Keratinocyte (primary cell): ENCODE measurements at regions not wholly inside any gene's neighbourhood (a gene's known extent, or its start where the extent isn't known, plus 50 kb on each side); places are given as distances from the start of the nearest gene placed in this dataset.

Experiments used
- DNase-seq: peaks from one replicate; pipeline ENCODE4 v3.0.0-alpha.2; 2011; ENCODE audit warnings: low read depth, missing footprints, low spot score
- FAIRE-seq: peaks from 2 replicates; lab custom pipeline; 2011; peaks lifted over from hg19 to GRCh38; lab: Jason Lieb, UNC
- H2AFZ ChIP-seq: 2 replicates; pipeline ENCODE4 v1.6.0; 2012; ENCODE audit warnings: low read length, control low read depth, inconsistent platforms; ENCODE audit not compliant: control insufficient read depth
- H3K27ac ChIP-seq: 2 replicates; pipeline ENCODE4 v1.5.1; 2011; ENCODE audit warnings: low read length; ENCODE audit not compliant: control insufficient read depth, insufficient read depth
- H3K27me3 ChIP-seq: 3 replicates; pipeline ENCODE4 v1.6.0; 2011; ENCODE audit warnings: low read length; ENCODE audit not compliant: control insufficient read depth, insufficient read depth; ENCODE audit errors: extremely low read depth
- H3K36me3 ChIP-seq, 2 experiments: 2 replicates in 1 of 2; 3 replicates in 1 of 2; pipeline ENCODE4 v1.5.1; 2011; ENCODE audit warnings: low read length in 2 of 2, mild to moderate bottlenecking in 1 of 2; ENCODE audit not compliant: control insufficient read depth in 2 of 2, insufficient read depth in 2 of 2; ENCODE audit errors: extremely low read depth in 1 of 2
- H3K4me1 ChIP-seq: 3 replicates; pipeline ENCODE4 v1.5.1; 2011; ENCODE audit warnings: low read length; ENCODE audit not compliant: control insufficient read depth, insufficient read depth; ENCODE audit errors: extremely low read depth
- H3K4me2 ChIP-seq: 3 replicates; pipeline ENCODE4 v1.6.0; 2011; ENCODE audit warnings: low read depth, low read length; ENCODE audit not compliant: control insufficient read depth, insufficient read depth; ENCODE audit errors: extremely low read depth
- H3K4me3 ChIP-seq, 3 experiments: fragments of 200-600 bp in 1 of 3; sonication (generic) in 1 of 3; 2 replicates in 2 of 3; 3 replicates in 1 of 3; pipeline ENCODE4 v1.5.1; 2011 to 2016; ENCODE audit warnings: low read length in 3 of 3, mild to moderate bottlenecking in 3 of 3, control low read depth in 2 of 3, inconsistent platforms in 1 of 3, low read depth in 1 of 3, mixed read lengths in 1 of 3, mixed run types in 1 of 3, moderate library complexity in 1 of 3; ENCODE audit not compliant: control insufficient read depth in 2 of 3, insufficient read depth in 2 of 3; ENCODE audit errors: extremely low read depth in 1 of 3
- H3K79me2 ChIP-seq: 2 replicates; pipeline ENCODE4 v1.6.0; 2012; ENCODE audit warnings: low read length; ENCODE audit not compliant: control insufficient read depth, insufficient read depth
- H3K9ac ChIP-seq: 3 replicates; pipeline ENCODE4 v1.6.0; 2011; ENCODE audit warnings: low read length; ENCODE audit not compliant: control insufficient read depth, insufficient read depth; ENCODE audit errors: extremely low read depth
- H3K9me1 ChIP-seq: 3 replicates; pipeline ENCODE4 v1.6.0; 2011; ENCODE audit warnings: low read length; ENCODE audit not compliant: control insufficient read depth, insufficient read depth; ENCODE audit errors: extremely low read depth
- H3K9me3 ChIP-seq: 2 replicates; pipeline ENCODE4 v1.5.1; 2012; ENCODE audit warnings: low read depth, low read length; ENCODE audit not compliant: control insufficient read depth
- H4K20me1 ChIP-seq: 3 replicates; pipeline ENCODE4 v1.6.0; 2011; ENCODE audit warnings: low read length; ENCODE audit not compliant: control insufficient read depth, insufficient read depth; ENCODE audit errors: extremely low read depth
- EZH2 ChIP-seq: IDR thresholded peaks from one replicate; pipeline ENCODE4 v1.6.1; 2012; ENCODE audit warnings: inconsistent platforms, mild to moderate bottlenecking, low read length, moderate library complexity
- dilution Hi-C: fragments of 300-500 bp; cut with MboI; formaldehyde crosslinking; loops from one replicate; pipeline ENCODE4 v1.7.0; 2020; ENCODE audit warnings: low sequenced_read_pairs; ENCODE audit not compliant: extremely low pct_ligation_motif_present
- TF ChIP-seq, protein P1 (sequence below), 3 experiments: IDR thresholded peaks in 1 of 3; conservative IDR thresholded peaks in 1 of 3; optimal IDR thresholded peaks in 1 of 3; 2 replicates in 2 of 3; 3 replicates in 1 of 3; pipeline versions ENCODE3 to v1.5.1; 2011; ENCODE audit warnings: low read length in 3 of 3, mild to moderate bottlenecking in 3 of 3, moderate library complexity in 2 of 3, control low read depth in 1 of 3, inconsistent platforms in 1 of 3; ENCODE audit not compliant: insufficient read depth in 2 of 3; ENCODE audit errors: extremely low read depth in 1 of 3

DNA sequence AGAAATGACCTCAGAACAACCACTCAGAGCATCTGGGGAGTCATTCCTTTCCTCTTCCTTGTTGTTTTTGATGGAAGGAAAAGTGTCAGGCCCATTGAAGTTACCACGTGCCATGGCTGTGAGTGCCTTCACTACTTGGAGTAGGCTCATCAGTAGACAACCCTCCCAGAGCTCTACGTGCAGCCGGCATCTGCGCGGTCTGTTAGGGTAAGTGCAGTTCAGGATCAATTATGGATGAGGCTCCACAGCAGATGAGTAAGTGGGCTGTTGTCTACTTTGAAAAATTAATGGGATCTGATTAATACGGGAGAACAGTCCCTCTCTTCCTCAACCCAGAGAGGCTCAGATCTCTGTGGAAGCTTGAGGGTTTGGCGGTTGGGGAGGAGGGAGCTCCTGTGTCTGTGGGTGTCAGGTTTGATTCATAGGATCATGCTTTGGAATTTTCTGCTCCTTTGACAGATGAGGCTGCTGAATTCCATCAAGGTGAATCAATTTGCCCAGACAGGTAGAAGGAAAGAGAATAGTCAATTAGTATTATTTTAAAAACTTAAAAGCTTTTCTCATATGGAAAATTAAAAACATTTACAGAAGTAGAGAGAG lies 93.8 kb upstream of the TOX2 start:
- dilution Hi-C loops, result no loop called here
- H2AFZ ChIP-seq, result peak overlapping the region; percentile 62

GRCh38 chr20:43812216-43812615 lies 85.4 kb upstream of the GTSF1L start:
- Histone ChIP-seq H3K36me3 (no peaks in the 10 kb centered on the region), H3K27ac (no peak overlapping the region), H3K27me3 (no peaks in the 10 kb centered on the region), H3K9me3 (no peaks in the 10 kb centered on the region), H4K20me1 (no peaks in the 10 kb centered on the region), H3K4me3 (no peak overlapping the region), H2AFZ (no peak overlapping the region), H3K9me1 (no peaks in the 10 kb centered on the region), H3K79me2 (no peaks in the 10 kb centered on the region), H3K4me1 (no peaks in the 10 kb centered on the region), H3K9ac (no peak overlapping the region), H3K4me2 (no peak overlapping the region)
- DNase-seq (no peak), FAIRE-seq (no peak)
- dilution Hi-C loops, result no loop called here
- TF ChIP-seq, protein P1, sequence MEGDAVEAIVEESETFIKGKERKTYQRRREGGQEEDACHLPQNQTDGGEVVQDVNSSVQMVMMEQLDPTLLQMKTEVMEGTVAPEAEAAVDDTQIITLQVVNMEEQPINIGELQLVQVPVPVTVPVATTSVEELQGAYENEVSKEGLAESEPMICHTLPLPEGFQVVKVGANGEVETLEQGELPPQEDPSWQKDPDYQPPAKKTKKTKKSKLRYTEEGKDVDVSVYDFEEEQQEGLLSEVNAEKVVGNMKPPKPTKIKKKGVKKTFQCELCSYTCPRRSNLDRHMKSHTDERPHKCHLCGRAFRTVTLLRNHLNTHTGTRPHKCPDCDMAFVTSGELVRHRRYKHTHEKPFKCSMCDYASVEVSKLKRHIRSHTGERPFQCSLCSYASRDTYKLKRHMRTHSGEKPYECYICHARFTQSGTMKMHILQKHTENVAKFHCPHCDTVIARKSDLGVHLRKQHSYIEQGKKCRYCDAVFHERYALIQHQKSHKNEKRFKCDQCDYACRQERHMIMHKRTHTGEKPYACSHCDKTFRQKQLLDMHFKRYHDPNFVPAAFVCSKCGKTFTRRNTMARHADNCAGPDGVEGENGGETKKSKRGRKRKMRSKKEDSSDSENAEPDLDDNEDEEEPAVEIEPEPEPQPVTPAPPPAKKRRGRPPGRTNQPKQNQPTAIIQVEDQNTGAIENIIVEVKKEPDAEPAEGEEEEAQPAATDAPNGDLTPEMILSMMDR (optimal IDR thresholded peaks at IDR 0.05 in 1 of 3, IDR thresholded peaks at IDR 0.05 in 1 of 3, conservative IDR thresholded peaks at IDR 0.05 in 1 of 3; ENCODE audit: extremely low read depth in 1 of 3, insufficient read depth in 2 of 3, low read length in 3 of 3), result no peak
- no peak for TF ChIP-seq EZH2

More for the DNA sequence above, 93.8 kb upstream of the TOX2 start:
- FAIRE-seq (peak; percentile 83), DNase-seq (peak; percentile 53)
- H3K79me2 ChIP-seq, result no peaks in the 10 kb centered on the region
- no peak overlapping the region for H3K4me3 ChIP-seq
- H3K27me3 ChIP-seq, result no peaks in the 10 kb centered on the region
- peak overlapping the region; percentile 9 for H3K9ac ChIP-seq
- peaks cover 14% of the 10 kb centered on the region for H3K4me1 ChIP-seq
- no peaks in the 10 kb centered on the region for H3K9me3 ChIP-seq
- no peaks in the 10 kb centered on the region for H3K9me1 ChIP-seq
- H3K36me3 ChIP-seq, result no peaks in the 10 kb centered on the region
- H3K27ac ChIP-seq, result peak overlapping the region; percentile 22
- no peaks in the 10 kb centered on the region for H4K20me1 ChIP-seq
- H3K4me2 ChIP-seq, result peak overlapping the region; percentile 65
- TF ChIP-seq, protein P1 (optimal IDR thresholded peaks at IDR 0.05 in 1 of 3, IDR thresholded peaks at IDR 0.05 in 1 of 3, conservative IDR thresholded peaks at IDR 0.05 in 1 of 3; ENCODE audit: extremely low read depth in 1 of 3, insufficient read depth in 2 of 3, low read length in 3 of 3), result no peak
- no peak for TF ChIP-seq EZH2
